Hepatocyte (in vitro differentiated cells): ENCODE measurements at regions not wholly inside any gene's neighbourhood (a gene's known extent, or its start where the extent isn't known, plus 50 kb on each side); places are given as distances from the start of the nearest gene placed in this dataset.

Experiments used
- DNase-seq: peaks from one replicate; pipeline ENCODE4 v3.0.0-alpha.2; 2016; ENCODE audit warnings: low spot score
- H2AFZ ChIP-seq: fragments of 200-600 bp; sonication (generic); 2 replicates; pipeline ENCODE4 v1.6.0; 2016; ENCODE audit warnings: antibody characterized with exemption, mild to moderate bottlenecking
- H3K27ac ChIP-seq: fragments of 200-600 bp; sonication (generic); 2 replicates; pipeline ENCODE4 v1.5.1; 2016; ENCODE audit warnings: mild to moderate bottlenecking
- H3K27me3 ChIP-seq: fragments of 200-600 bp; sonication (generic); 2 replicates; pipeline ENCODE4 v1.6.1; 2016
- H3K36me3 ChIP-seq: fragments of 200-600 bp; sonication (generic); replicated peaks from 2 replicates; pipeline ENCODE4 v1.5.1; 2016; ENCODE audit warnings: low read depth; ENCODE audit not compliant: insufficient read depth
- H3K4me1 ChIP-seq: fragments of 200-600 bp; sonication (generic); 2 replicates; pipeline ENCODE4 v1.5.1; 2016; ENCODE audit warnings: mild to moderate bottlenecking, moderate library complexity; ENCODE audit not compliant: insufficient read depth
- H3K4me2 ChIP-seq: fragments of 200-600 bp; sonication (generic); 2 replicates; pipeline ENCODE4 v1.6.0; 2016
- H3K4me3 ChIP-seq: fragments of 200-600 bp; sonication (generic); 2 replicates; pipeline ENCODE4 v1.5.1; 2016; ENCODE audit warnings: mild to moderate bottlenecking
- H3K79me2 ChIP-seq: fragments of 200-600 bp; sonication (generic); 2 replicates; pipeline ENCODE4 v1.6.0; 2017; ENCODE audit warnings: mild to moderate bottlenecking
- H3K9me2 ChIP-seq: fragments of 200-600 bp; sonication (generic); replicated peaks from 2 replicates; pipeline ENCODE4 v1.6.0; 2017; ENCODE audit warnings: mild to moderate bottlenecking; ENCODE audit not compliant: insufficient read depth
- H3K9me3 ChIP-seq: fragments of 200-600 bp; sonication (generic); 2 replicates; pipeline ENCODE4 v1.5.1; 2016; ENCODE audit warnings: low read depth, mild to moderate bottlenecking
- H4K20me1 ChIP-seq: fragments of 200-600 bp; sonication (generic); 2 replicates; pipeline ENCODE4 v1.6.0; 2016; ENCODE audit warnings: mild to moderate bottlenecking; ENCODE audit not compliant: insufficient read depth, poor library complexity, severe bottlenecking
- CTCF ChIP-seq: fragments of 200-600 bp; sonication (generic); IDR thresholded peaks from 2 replicates; pipeline ENCODE4 v1.5.1; 2016; ENCODE audit warnings: antibody characterized with exemption, mild to moderate bottlenecking; ENCODE audit not compliant: poor library complexity
- EZH2 ChIP-seq: fragments of 200-600 bp; sonication (generic); IDR thresholded peaks from 2 replicates; pipeline ENCODE4 v1.6.1; 2016; ENCODE audit warnings: antibody characterized with exemption, mild to moderate bottlenecking, borderline replicate concordance
- EZH2phosphoT487 ChIP-seq: fragments of 200-600 bp; sonication (generic); IDR thresholded peaks from one replicate; pipeline ENCODE4 v1.6.1; 2018; ENCODE audit warnings: antibody characterized with exemption, mild to moderate bottlenecking, low read depth, moderate library complexity; ENCODE audit not compliant: unreplicated experiment, severe bottlenecking
- WGBS: methylation state at CpG from one replicate; pipeline ENCODE4 v1.1.6; 2016; ENCODE audit warnings: low lambda C conversion rate; ENCODE audit errors: missing lambda C conversion rate; 5-methylcytosine and 5-hydroxymethylcytosine counted together

- H3K79me2 ChIP-seq = no peaks in the 10 kb centered on the region
- peak; percentile 60 for DNase-seq
- H4K20me1 ChIP-seq = no peaks in the 10 kb centered on the region
- H3K36me3 ChIP-seq = no peaks in the 10 kb centered on the region
- peak overlapping the region; percentile 64 for H3K4me2 ChIP-seq
- TF ChIP-seq EZH2phosphoT487 (no peak), CTCF (no peak), EZH2 (no peak)
- 42% methylated on average over 12 of the region's 12 CpGs for WGBS
- H3K4me3 ChIP-seq = no peak overlapping the region
- peak overlapping the region; percentile 37 for H3K27ac ChIP-seq
- no peaks in the 10 kb centered on the region for H3K9me2 ChIP-seq
- no peaks in the 10 kb centered on the region for H3K4me1 ChIP-seq
- no peaks in the 10 kb centered on the region for H3K27me3 ChIP-seq
- no peak overlapping the region for H2AFZ ChIP-seq
- H3K9me3 ChIP-seq = no peaks in the 10 kb centered on the region
Observed at GRCh38 chr1:4267381-4268261, 367.5 kb upstream of the C1orf174 start.

GRCh38 chr1:4268262-4268888 is 368.3 kb upstream of the C1orf174 start:
- Histone ChIP-seq H3K27me3 (no peaks in the 10 kb centered on the region), H3K79me2 (no peaks in the 10 kb centered on the region), H3K4me1 (no peaks in the 10 kb centered on the region), H4K20me1 (no peaks in the 10 kb centered on the region), H3K27ac (no peak overlapping the region), H3K4me2 (peak overlapping the region; percentile 45), H3K9me3 (no peaks in the 10 kb centered on the region), H3K9me2 (no peaks in the 10 kb centered on the region), H3K36me3 (no peaks in the 10 kb centered on the region), H2AFZ (no peak overlapping the region), H3K4me3 (no peak overlapping the region)
- no peak for DNase-seq
- no peak for TF ChIP-seq CTCF
- no peak for TF ChIP-seq EZH2phosphoT487
- TF ChIP-seq EZH2 = no peak
- 90% methylated on average over 15 of the region's 15 CpGs for WGBS

- DNase-seq = no peak
- TF ChIP-seq EZH2phosphoT487 (no peak), EZH2 (no peak), CTCF (no peak)
- H3K4me2 ChIP-seq = no peak overlapping the region
- no peak overlapping the region for H3K27ac ChIP-seq
- no peaks in the 10 kb centered on the region for H3K9me3 ChIP-seq
- H3K9me2 ChIP-seq = no peaks in the 10 kb centered on the region
- H3K79me2 ChIP-seq = no peaks in the 10 kb centered on the region
- no peaks in the 10 kb centered on the region for H4K20me1 ChIP-seq
- no peak overlapping the region for H2AFZ ChIP-seq
- H3K4me1 ChIP-seq = no peaks in the 10 kb centered on the region
- 84% methylated on average over 9 of the region's 9 CpGs for WGBS
- H3K36me3 ChIP-seq = no peaks in the 10 kb centered on the region
- no peaks in the 10 kb centered on the region for H3K27me3 ChIP-seq
- no peak overlapping the region for H3K4me3 ChIP-seq
Observed at GRCh38 chr1:4268889-4269284, 368.8 kb upstream of the C1orf174 start.
